ENCODE measurements at regions not wholly inside any gene's neighbourhood (a gene's known extent, or its start where the extent isn't known, plus 50 kb on each side); places are given as distances from the start of the nearest gene placed in this dataset.

GRCh38 chrX:45778616-45779015 lies 577.9 kb upstream of the DIPK2B start:
- TF ChIP-seq CTCF (IDR thresholded peaks at IDR 0.05; ENCODE audit: control insufficient read depth, insufficient read depth, low read depth, low read length, missing control alignments), result no peak
- no peak overlapping the region for H3K4me3 ChIP-seq (ENCODE audit: control insufficient read depth, low read depth, low read length)
- DNase-seq (ENCODE audit: low read depth), result no peak

- TF ChIP-seq CTCF (IDR thresholded peaks at IDR 0.05; ENCODE audit: control insufficient read depth, insufficient read depth, low read depth, low read length, missing control alignments), result no peak
- H3K4me3 ChIP-seq (ENCODE audit: control insufficient read depth, low read depth, low read length), result no peak overlapping the region
- DNase-seq (ENCODE audit: low read depth), result no peak
Measured at GRCh38 chrX:45777366-45777765, 576.7 kb upstream of the DIPK2B start.

GRCh38 chrX:45775468-45775867 lies 574.8 kb upstream of the DIPK2B start:
- H3K4me3 ChIP-seq (ENCODE audit: control insufficient read depth, low read depth, low read length), result no peak overlapping the region
- DNase-seq (ENCODE audit: low read depth), result peak; percentile 69
- no peak for TF ChIP-seq CTCF (IDR thresholded peaks at IDR 0.05; ENCODE audit: control insufficient read depth, insufficient read depth, low read depth, low read length, missing control alignments)

- no peak overlapping the region for H3K4me3 ChIP-seq (ENCODE audit: control insufficient read depth, low read depth, low read length)
- TF ChIP-seq CTCF (IDR thresholded peaks at IDR 0.05; ENCODE audit: control insufficient read depth, insufficient read depth, low read depth, low read length, missing control alignments), result no peak
- peak; percentile 68 for DNase-seq (ENCODE audit: low read depth)
Measured at GRCh38 chrX:45774961-45775360, 574.3 kb upstream of the DIPK2B start.

GRCh38 chrX:45773572-45773971 lies 572.9 kb upstream of the DIPK2B start:
- no peak for TF ChIP-seq CTCF (IDR thresholded peaks at IDR 0.05; ENCODE audit: control insufficient read depth, insufficient read depth, low read depth, low read length, missing control alignments)
- DNase-seq (ENCODE audit: low read depth), result no peak
- no peak overlapping the region for H3K4me3 ChIP-seq (ENCODE audit: control insufficient read depth, low read depth, low read length)

GRCh38 chrX:45771560-45772340 lies 571.1 kb upstream of the DIPK2B start:
- H3K4me3 ChIP-seq (ENCODE audit: control insufficient read depth, low read depth, low read length), result peak overlapping the region; percentile 13; the same call in 1 of the 2 replicates
- no peak for DNase-seq (ENCODE audit: low read depth)
- no peak for TF ChIP-seq CTCF (IDR thresholded peaks at IDR 0.05; ENCODE audit: control insufficient read depth, insufficient read depth, low read depth, low read length, missing control alignments)

Data from AG09309 (cell line).